Adrenal gland (tissue), 9 donors: ENCODE measurements at regions not wholly inside any gene's neighbourhood (a gene's known extent, or its start where the extent isn't known, plus 50 kb on each side); places are given as distances from the start of the nearest gene placed in this dataset.

Experiments used
- DNase-seq, 7 donors: peaks; one replicate each; pipeline ENCODE4 v3.0.0-alpha.2; 2019 to 2020
- H3K27ac ChIP-seq, 5 donors: fragments of 200-600 bp; sonication (generic) in 4 of 5; 1 replicate in 3 of 5; 2 replicates in 2 of 5; pipeline versions ENCODE4 v1.5.1 to v1.8.0; 2016 to 2020; ENCODE audit warnings: mild to moderate bottlenecking in 1 of 5
- H3K27me3 ChIP-seq: fragments of 200-600 bp; 2 replicates; pipeline ENCODE4 v1.8.0; 2021
- H3K36me3 ChIP-seq, 2 donors: fragments of 200-600 bp; replicated peaks in 1 of 2; 1 replicate in 1 of 2; 2 replicates in 1 of 2; pipeline versions ENCODE4 v1.5.1 to v1.8.0; 2018 to 2022
- H3K4me1 ChIP-seq, 2 donors: fragments of 200-600 bp; replicated peaks in 1 of 2; 1 replicate in 1 of 2; 2 replicates in 1 of 2; pipeline versions ENCODE4 v1.5.1 to v1.8.0; 2018 to 2021
- H3K4me3 ChIP-seq, 4 donors: fragments of 200-600 bp; sonication (generic) in 3 of 4; one replicate each; pipeline ENCODE4 v1.5.1; 2016 to 2018
- H3K9me3 ChIP-seq, 3 donors: fragments of 200-600 bp; sonication (generic) in 1 of 3; replicated peaks in 1 of 3; 1 replicate in 2 of 3; 2 replicates in 1 of 3; pipeline versions ENCODE4 v1.5.1 to v1.8.0; 2016 to 2021
- POLR2A ChIP-seq, 2 donors: fragments of 450-650 bp; IDR thresholded peaks; one replicate each; pipeline ENCODE4 v1.6.1; 2017; ENCODE audit warnings: antibody characterized with exemption in 2 of 2, mild to moderate bottlenecking in 2 of 2, moderate library complexity in 1 of 2
- WGBS, 4 donors: extraction: QIAGEN DNeasy Blood & Tissue Kit in 2 of 4; methylation state at CpG; one replicate each; pipeline versions ENCODE4 v1.1.5 to v1.1.7; 2013 to 2017; 5-methylcytosine and 5-hydroxymethylcytosine counted together
- intact Hi-C, 2 donors: fragments of 100-400 bp; cut with DNase I; formaldehyde crosslinking; loops; one replicate each; pipeline versions ENCODE4 v1.14.1 to v1.15.0; 2022 to 2023
- TF ChIP-seq, protein P1 (sequence below), 6 experiments: fragments of 450-650 bp in 4 of 6; fragments of 200-600 bp in 2 of 6; sonication (generic) in 1 of 6; IDR thresholded peaks; 1 replicate in 5 of 6; 2 replicates in 1 of 6; pipeline versions ENCODE4 v1.5.1 to v1.8.0; 2016 to 2021; ENCODE audit warnings: antibody characterized with exemption in 6 of 6, mild to moderate bottlenecking in 2 of 6, moderate library complexity in 1 of 6
- donor health status: healthy with polysubstance abuse.
- donor health status: Bipolar disorder and iron deficiency.
- donor health status: DM: yes; HTN: yes; CAD: no.
- donor health status: DM: no; HTN: no; CAD: no.
- donor health status: DM: no; HTN: no; CAD: no.

GRCh38 chr4:165677081-165677480 is 196.0 kb upstream of the TLL1 start:
- Histone ChIP-seq H3K4me1 (no peaks in the 10 kb centered on the region), H3K36me3 (no peaks in the 10 kb centered on the region), H3K4me3 (no peak overlapping the region), H3K9me3 (no peaks in the 10 kb centered on the region), H3K27ac (no peak overlapping the region), H3K27me3 (no peaks in the 10 kb centered on the region)
- no peak for DNase-seq
- WGBS, 4 donors, result 78 to 83% (median 80%) methylated on average over 8 of the region's 8 CpGs
- intact Hi-C loops, result no loop called here
- TF ChIP-seq, protein P1, sequence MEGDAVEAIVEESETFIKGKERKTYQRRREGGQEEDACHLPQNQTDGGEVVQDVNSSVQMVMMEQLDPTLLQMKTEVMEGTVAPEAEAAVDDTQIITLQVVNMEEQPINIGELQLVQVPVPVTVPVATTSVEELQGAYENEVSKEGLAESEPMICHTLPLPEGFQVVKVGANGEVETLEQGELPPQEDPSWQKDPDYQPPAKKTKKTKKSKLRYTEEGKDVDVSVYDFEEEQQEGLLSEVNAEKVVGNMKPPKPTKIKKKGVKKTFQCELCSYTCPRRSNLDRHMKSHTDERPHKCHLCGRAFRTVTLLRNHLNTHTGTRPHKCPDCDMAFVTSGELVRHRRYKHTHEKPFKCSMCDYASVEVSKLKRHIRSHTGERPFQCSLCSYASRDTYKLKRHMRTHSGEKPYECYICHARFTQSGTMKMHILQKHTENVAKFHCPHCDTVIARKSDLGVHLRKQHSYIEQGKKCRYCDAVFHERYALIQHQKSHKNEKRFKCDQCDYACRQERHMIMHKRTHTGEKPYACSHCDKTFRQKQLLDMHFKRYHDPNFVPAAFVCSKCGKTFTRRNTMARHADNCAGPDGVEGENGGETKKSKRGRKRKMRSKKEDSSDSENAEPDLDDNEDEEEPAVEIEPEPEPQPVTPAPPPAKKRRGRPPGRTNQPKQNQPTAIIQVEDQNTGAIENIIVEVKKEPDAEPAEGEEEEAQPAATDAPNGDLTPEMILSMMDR (IDR thresholded peaks at IDR 0.05), result no peak
- no peak for TF ChIP-seq POLR2A (IDR thresholded peaks at IDR 0.05)

- WGBS, 4 donors, result 63 to 68% (median 65%) methylated on average over 6 of the region's 6 CpGs
- Histone ChIP-seq H3K4me3 (no peak overlapping the region), H3K36me3 (no peaks in the 10 kb centered on the region), H3K4me1 (no peaks in the 10 kb centered on the region), H3K27me3 (no peaks in the 10 kb centered on the region), H3K9me3 (no peaks in the 10 kb centered on the region), H3K27ac (no peak overlapping the region)
- DNase-seq, result no peak
- no peak for TF ChIP-seq POLR2A (IDR thresholded peaks at IDR 0.05)
- intact Hi-C loops, result no loop called here
Observed at GRCh38 chr4:165678236-165678935, 194.7 kb upstream of the TLL1 start.

DNA sequence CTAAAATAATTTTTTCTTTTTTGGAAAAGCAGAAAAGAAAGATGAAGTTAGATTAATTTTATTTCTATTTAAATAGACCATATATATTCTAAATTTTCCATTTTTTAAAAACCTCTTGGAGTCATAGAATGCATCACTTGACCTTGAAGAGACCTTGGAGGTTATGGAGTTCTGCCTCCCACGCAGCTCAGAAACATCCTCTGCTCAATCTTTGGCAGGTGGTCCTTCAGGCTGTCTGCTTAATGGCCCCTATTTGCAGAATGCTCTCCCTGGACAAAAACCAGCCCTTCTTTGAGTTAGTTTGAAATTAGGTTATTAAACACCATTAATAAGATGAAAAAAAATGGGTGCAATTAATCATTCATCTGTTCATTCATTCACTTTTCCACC is 194.1 kb upstream of the TLL1 start:
- intact Hi-C loops, result no loop called here
- WGBS, 4 donors, result 56 to 75% (median 64%) methylated on average over 1 of the region's 1 CpG

DNA sequence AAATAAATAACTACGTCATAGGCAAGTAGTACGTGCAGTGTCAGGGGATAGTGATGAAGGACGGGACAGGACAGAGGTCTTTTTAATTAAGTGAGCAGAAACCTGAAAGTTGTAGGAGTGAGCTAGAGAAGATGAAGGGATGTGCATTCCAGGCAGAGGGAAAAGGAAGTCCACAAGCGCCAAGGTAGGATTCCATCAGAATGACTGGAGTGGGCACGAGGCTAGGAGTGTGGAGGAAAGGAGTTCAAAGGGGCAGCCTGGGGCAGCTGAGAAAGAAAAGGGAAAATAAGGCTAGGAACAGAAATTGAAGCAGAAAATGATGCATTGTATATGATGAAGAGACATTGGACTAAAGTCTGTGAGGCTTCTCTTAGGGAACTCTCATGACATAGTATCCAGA is 192.2 kb upstream of the TLL1 start:
- Histone ChIP-seq H3K27ac (no peak overlapping the region), H3K4me1 (no peaks in the 10 kb centered on the region), H3K4me3 (no peak overlapping the region), H3K9me3 (no peaks in the 10 kb centered on the region), H3K36me3 (no peaks in the 10 kb centered on the region), H3K27me3 (no peaks in the 10 kb centered on the region)
- DNase-seq, result no peak
- intact Hi-C loops, result no loop called here
- TF ChIP-seq, protein P1 (IDR thresholded peaks at IDR 0.05), result no peak
- TF ChIP-seq POLR2A (IDR thresholded peaks at IDR 0.05), result no peak
- 79 to 85% (median 82%) methylated on average over 5 of the region's 5 CpGs for WGBS, 4 donors

More for the DNA sequence above, 194.1 kb upstream of the TLL1 start:
- no peaks in the 10 kb centered on the region for H3K4me1 ChIP-seq
- TF ChIP-seq, protein P1 (IDR thresholded peaks at IDR 0.05), result no peak
- TF ChIP-seq POLR2A (IDR thresholded peaks at IDR 0.05), result no peak
- H3K9me3 ChIP-seq, result no peaks in the 10 kb centered on the region
- no peak overlapping the region for H3K27ac ChIP-seq
- no peak overlapping the region for H3K4me3 ChIP-seq
- H3K27me3 ChIP-seq, result no peaks in the 10 kb centered on the region
- no peak for DNase-seq
- no peaks in the 10 kb centered on the region for H3K36me3 ChIP-seq

DNA sequence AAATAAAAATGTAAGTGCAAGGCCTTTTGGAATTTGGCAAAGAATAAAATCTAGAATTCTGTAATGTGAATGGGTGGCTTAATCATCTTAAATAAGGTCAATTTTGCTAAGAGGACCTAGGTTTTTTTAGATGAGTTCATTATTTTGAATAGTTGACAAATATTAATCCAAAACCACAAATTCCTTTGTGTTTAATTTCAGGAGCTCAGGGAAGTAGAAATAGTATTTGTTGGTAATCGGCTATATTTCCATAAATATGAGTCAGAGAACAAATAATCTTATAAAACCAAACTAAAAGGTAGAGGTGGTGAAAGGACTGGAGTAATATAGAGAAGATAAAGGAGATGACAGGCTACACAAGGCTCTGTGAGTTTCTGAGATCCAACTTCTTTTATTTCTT is 190.4 kb upstream of the TLL1 start:
- no peaks in the 10 kb centered on the region for H3K36me3 ChIP-seq
- no peak overlapping the region for H3K4me3 ChIP-seq
- intact Hi-C loops, result no loop called here
- TF ChIP-seq, protein P1 (IDR thresholded peaks at IDR 0.05), result no peak
- no peak for TF ChIP-seq POLR2A (IDR thresholded peaks at IDR 0.05)
- no peaks in the 10 kb centered on the region for H3K27me3 ChIP-seq
- no peaks in the 10 kb centered on the region for H3K4me1 ChIP-seq
- 0 to 51% (median 0%) methylated on average over 1 of the region's 1 CpG for WGBS, 4 donors
- no peaks in the 10 kb centered on the region for H3K9me3 ChIP-seq
- H3K27ac ChIP-seq, result no peak overlapping the region
- DNase-seq, result no peak
